NCI-H82 (cell line): ENCODE measurements at regions not wholly inside any gene's neighbourhood (a gene's known extent, or its start where the extent isn't known, plus 50 kb on each side); places are given as distances from the start of the nearest gene placed in this dataset.
"Not testable (repeated sequence)": the region's sequence is repeated elsewhere in the genome, so short reads cannot be mapped to it uniquely, and the experiment has no call there.

Source experiments
- DNase-seq: peaks from one replicate; lab custom pipeline; 2025; lab: John Stamatoyannopoulos, UW

- DNase-seq = no peak
Measured at GRCh38 chr6:9002833-9003232, 567.5 kb upstream of the SLC35B3 start.

GRCh38 chr6:8995156-8995555 is 559.8 kb upstream of the SLC35B3 start:
- no peak for DNase-seq

- DNase-seq = no peak
Measured at GRCh38 chr6:8993111-8993510, 557.8 kb upstream of the SLC35B3 start.

- DNase-seq = no peak
Measured at GRCh38 chr6:8991844-8992243, 556.5 kb upstream of the SLC35B3 start.

DNA sequence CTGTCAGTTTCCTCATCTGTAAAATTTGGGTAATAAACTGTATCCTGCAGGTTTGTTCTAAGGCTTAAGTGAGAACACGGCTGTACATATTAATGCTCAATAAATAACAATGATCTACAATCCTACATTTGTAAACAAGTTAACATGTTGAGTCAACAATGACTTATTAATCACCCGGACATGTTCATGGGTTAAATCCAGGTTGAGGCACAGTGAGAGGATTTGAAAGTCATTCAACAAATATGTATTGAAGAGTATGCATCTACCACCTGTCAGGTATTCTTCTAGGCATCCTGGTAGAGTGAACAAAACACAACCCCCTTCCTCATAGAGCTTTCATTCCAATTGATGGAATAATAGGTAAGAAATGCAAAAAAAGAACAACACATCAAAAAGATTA is 554.7 kb upstream of the SLC35B3 start:
- no peak for DNase-seq

DNA sequence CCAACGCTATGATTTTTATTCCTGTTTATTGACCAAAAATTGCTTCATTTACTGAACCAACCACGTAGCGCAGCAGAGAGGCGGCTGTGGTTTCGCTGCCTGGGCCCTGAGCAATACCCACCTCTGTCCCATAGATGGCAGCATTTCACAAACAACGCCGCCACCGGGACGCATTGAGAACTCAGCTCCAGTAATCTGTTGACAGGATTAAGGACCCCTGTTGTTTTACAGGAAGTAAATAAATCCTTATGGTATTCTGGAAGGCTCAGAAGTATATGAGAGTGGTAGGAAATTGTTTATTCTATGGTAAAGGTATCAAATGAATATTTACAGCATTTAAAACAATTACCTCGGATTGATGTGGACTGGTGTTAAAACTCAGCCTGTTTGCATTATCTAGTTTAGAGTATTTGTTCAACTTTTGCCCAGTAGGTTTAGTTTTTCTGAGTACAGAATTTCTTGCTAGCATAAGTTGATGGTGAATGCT is 547.9 kb upstream of the SLC35B3 start:
- DNase-seq = peak; percentile 95

DNA sequence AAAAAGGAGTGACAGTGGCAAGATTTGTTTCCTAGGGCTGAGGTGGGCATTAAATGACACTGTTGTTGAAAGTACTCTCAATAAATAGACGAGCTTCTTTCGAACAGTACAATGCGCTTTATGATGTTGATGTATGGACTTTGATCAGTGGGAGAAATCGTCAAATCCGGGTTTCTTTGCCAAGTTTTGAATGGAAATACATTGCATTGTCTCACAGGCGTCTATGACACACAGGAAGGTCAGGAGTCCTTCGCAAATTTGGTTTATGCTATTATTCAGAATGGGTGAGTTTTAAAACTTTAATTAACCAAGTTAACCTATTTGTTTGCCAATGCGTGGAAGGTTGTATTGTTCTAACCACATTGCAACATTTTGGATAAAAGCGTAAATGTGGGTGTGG is 547.3 kb upstream of the SLC35B3 start:
- no peak for DNase-seq

DNA sequence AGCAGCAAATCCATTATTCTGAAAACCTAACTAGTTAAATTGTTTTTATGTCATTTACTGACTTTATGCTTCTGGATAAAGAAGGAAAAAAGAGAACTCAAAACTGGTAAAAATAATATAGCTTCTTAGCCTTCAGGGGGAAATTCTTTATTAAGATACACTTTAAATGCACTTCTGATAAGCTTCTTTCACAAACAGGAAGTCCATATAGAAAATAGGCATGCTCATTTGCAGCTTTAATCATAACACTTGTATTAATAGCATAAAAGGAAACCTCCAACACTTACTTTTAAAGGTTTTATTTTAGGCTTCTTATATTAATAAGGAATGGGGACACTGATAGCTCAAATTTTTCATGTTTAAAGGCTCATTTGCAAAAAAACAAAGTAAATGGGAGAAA is 538.0 kb upstream of the SLC35B3 start:
- DNase-seq = no peak

DNA sequence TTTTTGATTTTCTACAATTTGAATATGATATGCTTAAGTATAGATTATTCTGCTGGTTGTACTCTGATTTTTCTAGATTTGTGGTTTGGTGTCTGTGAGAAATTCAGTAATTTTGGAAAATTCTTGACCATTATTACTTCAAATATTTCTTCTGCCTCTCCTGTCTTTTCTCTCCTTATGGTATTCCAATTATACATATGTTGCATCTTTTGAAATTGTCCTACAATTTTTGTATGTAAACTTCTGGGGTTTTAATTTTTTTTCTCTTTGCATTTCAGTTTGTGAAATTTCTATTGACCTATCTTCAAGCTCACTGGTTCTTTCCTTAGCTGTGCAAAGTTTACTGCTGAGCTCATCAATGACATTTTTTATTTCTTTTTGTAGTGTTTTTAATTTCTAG is 534.4 kb upstream of the SLC35B3 start:
- DNase-seq = no peak

DNA sequence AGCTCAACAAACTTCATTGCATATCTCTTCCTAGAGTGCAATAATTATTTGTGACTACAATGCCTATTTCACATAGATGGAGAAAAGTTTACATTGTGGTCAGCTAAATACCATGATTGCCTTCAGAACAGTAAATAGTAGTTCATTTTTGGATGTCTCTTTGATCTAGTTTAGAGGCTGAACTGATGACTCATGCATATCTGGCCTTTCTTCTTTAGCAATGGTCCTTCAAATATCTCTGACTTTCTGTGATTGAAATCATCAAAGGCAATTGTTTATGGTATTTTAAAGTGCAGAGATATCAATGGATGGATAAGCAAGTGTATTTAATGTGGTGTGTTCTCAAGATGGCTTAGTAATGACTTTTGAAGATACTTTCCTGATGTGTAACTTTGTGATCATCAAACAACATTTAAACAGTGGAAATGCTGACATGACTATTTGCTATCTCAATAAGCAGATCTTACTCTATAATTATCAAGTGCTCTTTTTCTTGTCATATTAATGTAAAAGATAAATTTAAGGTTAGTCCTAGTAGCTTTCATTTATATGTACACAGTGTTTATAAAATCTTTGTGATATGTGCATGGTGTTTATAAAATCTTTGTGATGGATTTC is 523.7 kb upstream of the SLC35B3 start:
- no peak for DNase-seq

GRCh38 chr6:8953310-8953709 is 518.0 kb upstream of the SLC35B3 start:
- DNase-seq = no peak

DNA sequence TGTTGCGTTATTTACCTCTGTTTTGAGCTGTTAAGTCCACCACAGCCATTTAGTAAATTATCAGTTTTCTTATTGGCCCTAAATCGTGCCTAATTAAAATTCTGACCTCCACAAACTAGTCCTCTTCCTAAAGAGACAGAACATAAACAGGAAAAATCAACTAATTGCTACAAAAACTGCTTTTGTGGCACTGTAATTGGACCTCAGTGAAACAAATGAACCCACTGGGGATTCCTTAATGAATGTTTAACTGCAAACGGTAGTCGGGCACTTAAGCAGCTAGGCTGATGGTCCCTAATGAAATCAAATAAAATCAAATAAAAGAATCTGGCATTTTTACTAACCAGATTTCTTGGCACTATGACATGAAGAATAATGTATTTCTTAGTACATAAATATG is 513.4 kb upstream of the SLC35B3 start:
- no peak for DNase-seq

DNA sequence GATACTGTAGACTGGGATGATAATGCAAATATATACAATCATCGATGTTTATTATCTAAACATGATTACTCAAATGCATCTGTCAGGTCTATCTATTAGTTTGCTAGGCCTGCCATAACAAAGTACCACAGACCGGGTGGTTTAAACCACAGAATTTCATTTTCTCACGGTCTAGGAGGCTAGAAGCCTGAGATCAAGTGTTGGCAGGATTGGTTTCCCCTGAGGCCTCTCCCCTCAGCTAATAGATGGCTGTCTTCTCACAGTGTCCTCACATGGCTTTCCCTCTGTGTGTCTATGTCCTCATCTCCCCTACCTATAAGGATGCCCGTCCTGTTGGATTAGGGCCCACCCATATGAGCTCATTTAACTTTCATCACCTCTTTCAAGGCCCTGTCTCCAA is 512.6 kb upstream of the SLC35B3 start:
- no peak for DNase-seq

GRCh38 chr6:8944548-8944947 is 509.2 kb upstream of the SLC35B3 start:
- no peak for DNase-seq

DNA sequence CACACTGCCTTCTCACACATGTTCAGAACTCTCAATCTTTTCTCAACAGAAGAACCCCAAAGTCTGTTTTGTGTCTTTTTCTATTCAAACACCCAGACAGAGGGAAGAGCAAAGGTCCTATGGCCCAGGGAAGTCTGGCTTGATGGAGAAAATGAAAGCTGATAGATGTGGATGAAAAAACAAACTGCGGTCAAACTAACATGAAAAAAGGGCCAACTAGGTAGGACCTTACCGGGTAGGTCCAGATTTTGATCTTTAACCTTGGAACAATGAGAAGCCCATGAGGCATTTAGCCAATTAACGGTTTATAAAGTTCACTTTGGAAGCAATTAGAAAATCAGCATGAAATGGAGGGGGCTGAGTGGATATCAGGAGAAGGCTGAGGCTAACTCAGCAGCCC is 507.7 kb upstream of the SLC35B3 start:
- peak; percentile 7 for DNase-seq

GRCh38 chr6:8941577-8941976 is 506.2 kb upstream of the SLC35B3 start:
- no peak for DNase-seq

DNA sequence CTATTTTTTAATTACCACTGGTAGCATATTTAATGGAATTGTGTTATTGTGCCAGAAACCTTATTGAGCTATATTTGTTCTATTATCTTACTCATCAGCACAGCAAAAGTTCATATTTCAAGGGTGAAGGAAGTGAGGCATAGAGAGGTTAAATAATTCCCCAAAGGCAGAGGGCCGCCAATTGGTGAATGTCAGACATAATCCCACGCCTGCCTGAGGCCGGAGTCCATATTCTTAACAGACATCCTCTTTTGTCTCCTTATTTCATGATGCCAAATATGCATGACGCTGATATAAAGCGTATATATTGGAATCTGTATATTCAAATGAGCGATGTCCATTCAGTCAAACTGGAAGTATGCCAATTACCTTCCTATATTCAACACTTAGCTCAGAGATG is 505.0 kb upstream of the SLC35B3 start:
- no peak for DNase-seq

GRCh38 chr6:8939615-8940014 is 504.3 kb upstream of the SLC35B3 start:
- DNase-seq = no peak

- no peak for DNase-seq
Measured at GRCh38 chr6:8934318-8934717, 499.0 kb upstream of the SLC35B3 start.

DNA sequence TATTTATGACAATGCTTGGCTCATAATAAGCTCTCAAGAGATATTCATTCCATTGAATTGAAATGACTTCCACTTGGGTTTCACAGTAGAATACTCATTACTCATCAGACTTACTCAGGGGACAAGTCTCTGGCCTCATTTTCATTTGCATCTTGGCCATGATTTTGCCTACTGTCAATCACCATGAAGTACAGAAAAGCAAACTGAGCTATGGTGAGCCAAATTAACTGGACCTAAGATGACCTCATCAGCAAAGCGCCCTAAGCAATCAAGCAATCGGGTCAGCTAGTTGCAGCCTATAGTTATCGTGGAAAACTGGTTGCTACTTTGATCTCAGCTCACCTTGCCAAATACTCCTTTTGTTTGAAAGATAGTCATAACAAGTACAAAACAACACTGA is 494.7 kb upstream of the SLC35B3 start:
- DNase-seq = no peak

DNA sequence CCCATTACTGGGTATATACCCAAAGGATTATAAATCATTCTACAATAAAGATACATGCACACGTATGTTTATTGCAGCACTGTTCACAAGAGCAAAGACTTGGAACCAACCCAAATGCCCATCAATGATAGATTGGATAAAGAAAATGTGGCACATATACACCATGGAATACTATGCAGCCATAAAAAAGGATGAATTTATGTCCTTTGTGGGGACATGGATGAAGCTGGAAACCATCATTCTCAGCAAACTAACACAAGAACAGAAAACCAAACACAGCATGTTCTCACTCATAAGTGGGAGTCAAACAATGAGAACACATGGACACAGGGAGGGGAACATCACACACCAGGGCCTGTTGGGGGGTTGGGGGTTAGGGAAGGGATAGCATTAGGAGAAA is 484.9 kb upstream of the SLC35B3 start:
- DNase-seq = not testable (repeated sequence)

GRCh38 chr6:8918196-8918595 is 482.9 kb upstream of the SLC35B3 start:
- DNase-seq = no peak

DNA sequence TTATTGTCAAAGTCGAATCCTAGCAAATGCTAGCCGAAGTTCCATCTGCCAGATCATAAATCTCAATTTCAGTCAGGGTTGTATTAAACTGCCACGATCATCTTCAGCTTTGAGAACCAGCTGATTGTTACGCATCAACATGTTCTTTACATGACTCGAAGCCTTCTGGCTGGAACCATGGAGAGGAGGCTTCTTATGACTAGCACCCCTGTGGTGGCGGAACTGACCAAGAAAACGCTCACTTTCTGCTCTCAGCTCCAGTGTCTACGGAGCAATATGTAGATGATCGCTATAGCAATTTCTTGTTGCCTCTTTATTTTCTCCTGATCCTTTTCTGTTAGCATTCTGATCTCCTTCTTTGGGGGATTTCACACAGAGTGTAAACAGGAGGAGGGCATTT is 479.4 kb upstream of the SLC35B3 start:
- no peak for DNase-seq

GRCh38 chr6:8908638-8909037 is 473.3 kb upstream of the SLC35B3 start:
- no peak for DNase-seq

DNA sequence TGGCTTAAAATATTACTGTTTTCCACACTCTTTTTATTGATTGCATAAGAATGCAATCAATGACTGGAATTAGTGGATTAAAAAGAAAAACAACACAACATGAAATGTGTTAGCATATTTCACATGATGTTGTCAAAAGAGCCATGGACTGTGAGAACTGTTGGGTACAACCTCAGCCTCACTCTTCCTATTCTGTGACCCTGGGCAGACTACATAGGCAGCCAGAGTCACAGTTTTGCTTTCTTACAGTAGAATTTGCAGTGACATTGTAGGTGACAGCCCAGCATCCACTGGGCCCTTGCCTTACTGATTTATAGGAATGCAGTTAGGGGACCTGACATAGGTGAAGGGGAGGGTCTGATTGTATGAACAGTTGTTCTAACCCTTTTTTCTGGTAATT is 471.4 kb upstream of the SLC35B3 start:
- DNase-seq = no peak
